GM19397 (cell line): ENCODE measurements at regions not wholly inside any gene's neighbourhood (a gene's known extent, or its start where the extent isn't known, plus 50 kb on each side); places are given as distances from the start of the nearest gene placed in this dataset.
"Not testable (repeated sequence)": the region's sequence is repeated elsewhere in the genome, so short reads cannot be mapped to it uniquely, and the experiment has no call there.

Experiments used
- ATAC-seq: cut with Tn5 transposase; IDR thresholded peaks from one replicate; pipeline ENCODE4 v1.9.1; 2021; ENCODE audit warnings: mild to moderate bottlenecking, moderate library complexity; ENCODE audit not compliant: unreplicated experiment

- no peak for ATAC-seq
Observed at GRCh38 chr6:78500299-78501089, 366.9 kb upstream of the IRAK1BP1 start.

GRCh38 chr6:78502386-78502887, 364.9 kb upstream of the IRAK1BP1 start:
- no peak for ATAC-seq

DNA sequence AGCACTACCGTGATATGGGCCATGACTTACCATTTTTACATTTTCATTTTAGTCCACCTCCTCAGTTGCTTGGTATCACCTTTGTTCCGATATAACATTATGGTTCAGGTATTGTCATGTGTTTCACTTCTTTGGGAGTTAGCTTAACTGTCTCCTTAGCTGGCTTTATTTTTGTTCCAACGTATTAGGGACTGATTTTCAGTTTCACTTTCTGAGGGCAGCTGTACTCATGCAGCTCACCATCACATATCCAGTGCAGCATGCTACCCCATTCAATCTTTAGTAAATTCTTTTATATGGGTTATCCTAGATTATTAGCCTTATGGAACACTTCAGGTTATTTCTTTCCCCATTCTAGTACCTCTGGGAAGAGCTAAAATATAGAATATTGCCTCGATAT, 362.2 kb upstream of the IRAK1BP1 start:
- no peak for ATAC-seq

GRCh38 chr6:78511009-78511408, 356.3 kb upstream of the IRAK1BP1 start:
- no peak for ATAC-seq

GRCh38 chr6:78513856-78514255, 353.5 kb upstream of the IRAK1BP1 start:
- no peak for ATAC-seq

DNA sequence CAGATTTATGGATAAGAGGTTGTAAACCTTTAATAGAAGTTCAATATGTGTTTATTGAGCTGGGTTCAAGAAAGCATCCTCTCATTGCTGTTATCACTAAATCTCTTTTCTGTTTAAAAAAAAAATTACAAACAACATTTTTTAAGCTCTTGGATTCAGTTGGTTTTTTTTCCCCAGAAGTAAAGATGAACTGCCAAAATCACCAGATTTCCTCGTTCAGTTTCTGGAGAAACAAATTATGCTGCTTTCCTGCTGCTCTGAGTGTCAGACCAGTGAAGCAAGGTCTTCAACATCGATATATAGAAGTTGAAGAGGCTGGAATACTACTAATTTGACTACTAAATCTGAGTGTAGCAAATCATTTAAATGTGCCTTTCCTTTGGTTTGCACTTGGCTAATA, 352.1 kb upstream of the IRAK1BP1 start:
- ATAC-seq: no peak

DNA sequence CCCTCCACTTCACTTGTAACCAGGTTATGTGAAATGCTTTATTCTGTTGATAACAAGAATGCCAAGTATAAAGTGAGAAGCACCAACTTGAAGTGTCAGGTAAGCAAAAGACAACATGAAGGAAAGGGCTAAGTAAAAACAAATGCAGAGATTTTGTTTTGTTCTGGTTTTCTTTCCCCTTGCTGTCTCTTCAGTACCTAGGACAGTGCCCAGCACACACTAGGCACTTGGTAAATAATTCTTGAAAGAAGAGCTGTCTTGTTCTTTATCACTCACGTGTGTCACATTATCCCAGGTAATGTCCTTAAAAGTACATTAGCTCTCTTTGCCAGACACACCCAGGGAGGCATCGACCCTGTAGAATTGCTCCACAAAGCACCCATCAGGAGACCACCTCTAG, 350.0 kb upstream of the IRAK1BP1 start:
- no peak for ATAC-seq

DNA sequence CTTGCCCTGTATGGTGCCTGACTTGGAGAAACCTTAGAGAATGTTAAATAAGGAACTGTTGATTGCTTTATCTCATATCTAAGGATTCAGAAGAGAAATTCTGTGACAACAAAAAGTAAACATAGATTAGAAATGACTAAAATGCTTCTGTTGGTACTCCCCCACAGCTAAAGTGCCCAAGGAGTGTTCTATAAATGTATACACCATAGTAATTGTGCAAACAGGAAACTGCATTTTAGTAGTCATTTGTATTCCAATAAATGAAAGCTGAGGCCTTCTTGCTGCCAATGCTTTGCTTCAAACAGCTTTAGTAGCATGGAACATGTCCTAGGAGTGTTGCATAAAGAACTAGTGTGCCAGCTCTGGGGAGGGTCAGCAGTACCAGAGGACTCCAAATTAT, 343.7 kb upstream of the IRAK1BP1 start:
- ATAC-seq: no peak

- ATAC-seq: no peak
Observed at GRCh38 chr6:78525976-78526375, 341.4 kb upstream of the IRAK1BP1 start.

DNA sequence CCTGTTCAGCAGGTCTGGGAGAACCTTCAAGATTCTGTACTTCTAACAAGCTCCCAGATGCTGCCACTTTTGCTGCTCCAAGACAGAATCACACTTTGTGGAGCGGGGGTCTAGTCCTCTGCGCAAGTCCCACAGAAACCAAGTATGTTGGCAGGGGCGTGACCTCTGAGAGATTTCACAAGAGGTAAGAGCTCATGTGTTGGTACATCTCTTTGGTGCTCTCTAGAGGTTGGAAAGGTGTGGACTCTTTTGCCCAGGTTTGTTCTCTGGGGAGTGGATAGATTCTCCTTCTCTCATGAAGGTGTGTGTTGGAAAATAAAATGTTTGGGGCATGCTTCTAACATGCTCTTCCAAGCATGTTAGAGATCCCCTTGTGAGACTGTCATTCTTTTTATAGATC, 340.9 kb upstream of the IRAK1BP1 start:
- no peak for ATAC-seq

DNA sequence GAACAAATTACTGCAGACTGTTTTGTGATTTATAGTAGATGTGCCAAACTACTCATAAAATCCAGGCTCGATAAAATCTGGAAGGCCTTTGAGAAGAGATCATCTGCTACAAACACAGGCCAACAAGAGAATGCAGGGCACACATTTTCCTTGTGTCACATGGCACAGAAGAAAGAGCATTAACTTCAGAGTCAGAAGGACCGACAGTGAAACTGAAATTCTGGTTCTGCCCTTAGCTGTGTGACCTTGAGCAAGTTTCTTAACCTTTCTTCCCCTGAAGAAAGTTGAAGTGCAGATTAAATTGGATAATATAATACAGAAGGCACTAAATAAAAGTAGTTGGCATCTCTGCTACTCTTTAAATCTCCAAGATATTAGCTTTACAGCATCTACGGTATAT, 338.4 kb upstream of the IRAK1BP1 start:
- ATAC-seq: no peak

DNA sequence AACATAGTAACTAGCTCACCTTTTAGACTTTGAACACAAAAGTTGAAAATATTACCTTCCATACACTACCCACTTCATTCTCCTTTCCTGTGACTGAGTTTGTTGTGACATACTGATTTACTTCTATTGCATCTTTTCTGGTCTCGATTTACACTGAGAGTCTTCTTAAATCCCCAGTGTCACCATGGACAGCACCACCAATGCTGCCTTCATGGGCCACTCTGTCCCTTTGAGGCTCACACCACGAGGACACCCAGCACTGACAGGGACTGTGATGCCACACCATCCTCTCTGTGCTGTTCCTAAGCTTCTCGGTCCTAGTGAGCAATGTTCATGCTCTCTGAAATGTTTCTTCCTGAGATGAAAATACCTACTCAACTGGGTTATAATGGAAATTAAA, 337.1 kb upstream of the IRAK1BP1 start:
- ATAC-seq: no peak

GRCh38 chr6:78533426-78533825, 333.9 kb upstream of the IRAK1BP1 start:
- ATAC-seq: no peak

DNA sequence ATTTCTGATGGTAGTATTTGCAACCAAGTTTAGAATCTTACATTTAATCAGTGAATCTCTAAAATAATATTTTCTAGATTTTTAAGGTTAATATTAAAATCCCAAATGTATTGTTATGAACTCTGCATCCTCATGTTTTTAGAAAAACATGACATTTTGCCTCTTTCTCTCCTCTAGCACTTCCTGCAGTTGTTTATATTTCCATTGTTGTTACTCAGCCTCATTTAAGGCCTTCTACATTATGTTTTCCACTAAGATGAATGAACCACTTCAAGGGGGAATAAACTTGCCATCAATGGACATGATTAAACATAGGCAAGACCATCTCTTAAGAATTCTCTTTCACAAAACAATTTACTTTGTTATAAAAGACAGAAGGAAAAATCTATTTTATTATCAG, 333.5 kb upstream of the IRAK1BP1 start:
- ATAC-seq: no peak

DNA sequence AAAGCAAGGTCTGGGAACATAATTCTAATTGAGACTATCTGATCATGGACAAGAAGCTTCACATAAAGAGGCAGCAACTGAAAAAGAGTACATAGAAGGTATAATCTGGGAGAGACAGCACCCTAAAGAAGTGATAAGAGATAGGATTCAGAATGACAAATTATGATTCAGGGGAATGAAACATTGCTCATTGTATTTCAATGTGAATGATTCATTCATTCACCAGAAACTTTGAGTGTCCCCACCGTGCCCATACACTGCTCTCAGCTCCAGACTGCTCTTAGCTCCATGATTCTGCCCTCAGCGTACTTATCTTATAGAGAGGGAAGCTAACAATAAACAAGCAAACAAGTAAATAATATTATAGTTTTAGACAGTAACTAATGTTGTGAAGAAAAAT, 329.3 kb upstream of the IRAK1BP1 start:
- no peak for ATAC-seq

- not testable (repeated sequence) for ATAC-seq
Observed at GRCh38 chr6:78547636-78548035, 319.7 kb upstream of the IRAK1BP1 start.

- no peak for ATAC-seq
Observed at GRCh38 chr6:78551361-78551760, 316.0 kb upstream of the IRAK1BP1 start.

DNA sequence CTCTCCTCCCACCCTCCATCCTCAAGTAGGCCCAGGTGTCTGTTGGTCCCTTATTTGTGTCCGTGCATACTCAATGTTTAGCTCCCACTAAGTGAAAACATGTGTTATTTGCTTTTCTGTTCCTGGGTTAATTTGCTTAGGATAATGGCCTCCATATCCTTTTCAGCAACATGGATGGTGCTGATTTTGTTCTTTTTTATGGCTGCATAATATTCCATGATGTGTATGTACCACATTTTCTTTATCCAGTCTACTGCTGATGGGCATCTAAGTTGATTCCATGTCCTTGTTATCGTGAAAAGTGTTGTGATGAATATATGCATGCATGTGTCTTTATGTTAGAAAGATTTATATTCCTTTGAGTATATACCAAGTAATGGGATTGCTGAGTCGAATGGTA, 314.9 kb upstream of the IRAK1BP1 start:
- no peak for ATAC-seq

GRCh38 chr6:78554341-78554740, 313.0 kb upstream of the IRAK1BP1 start:
- no peak for ATAC-seq

GRCh38 chr6:78559056-78559455, 308.3 kb upstream of the IRAK1BP1 start:
- ATAC-seq: no peak

GRCh38 chr6:78561015-78561414, 306.3 kb upstream of the IRAK1BP1 start:
- ATAC-seq: no peak

GRCh38 chr6:78565997-78566396, 301.4 kb upstream of the IRAK1BP1 start:
- no peak for ATAC-seq

- no peak for ATAC-seq
Observed at GRCh38 chr6:78570044-78570443, 297.3 kb upstream of the IRAK1BP1 start.
